Esophagus squamous epithelium (tissue), 4 donors: ENCODE measurements at regions not wholly inside any gene's neighbourhood (a gene's known extent, or its start where the extent isn't known, plus 50 kb on each side); places are given as distances from the start of the nearest gene placed in this dataset.

Experiments
- CTCF ChIP-seq, 6 experiments: fragments of 450-650 bp in 4 of 6; fragments of 200-600 bp in 2 of 6; sonication (generic) in 2 of 6; IDR thresholded peaks; one replicate each; pipeline ENCODE4 v1.5.1; 2016 to 2019; ENCODE audit warnings: antibody characterized with exemption in 6 of 6, mild to moderate bottlenecking in 4 of 6, moderate library complexity in 4 of 6
- POLR2A ChIP-seq, 4 donors: fragments of 450-650 bp; IDR thresholded peaks; one replicate each; pipeline ENCODE4 v1.6.1; 2017; ENCODE audit warnings: antibody characterized with exemption in 4 of 4, mild to moderate bottlenecking in 4 of 4, moderate library complexity in 3 of 4

- TF ChIP-seq CTCF (IDR thresholded peaks at IDR 0.05) (no peak), POLR2A (IDR thresholded peaks at IDR 0.05) (no peak)
These were observed 57.9 kb upstream of the UBE2E1 start for GRCh38 chr3:23747841-23748240.
